ENCODE measurements at regions not wholly inside any gene's neighbourhood (a gene's known extent, or its start where the extent isn't known, plus 50 kb on each side); places are given as distances from the start of the nearest gene placed in this dataset.

DNA sequence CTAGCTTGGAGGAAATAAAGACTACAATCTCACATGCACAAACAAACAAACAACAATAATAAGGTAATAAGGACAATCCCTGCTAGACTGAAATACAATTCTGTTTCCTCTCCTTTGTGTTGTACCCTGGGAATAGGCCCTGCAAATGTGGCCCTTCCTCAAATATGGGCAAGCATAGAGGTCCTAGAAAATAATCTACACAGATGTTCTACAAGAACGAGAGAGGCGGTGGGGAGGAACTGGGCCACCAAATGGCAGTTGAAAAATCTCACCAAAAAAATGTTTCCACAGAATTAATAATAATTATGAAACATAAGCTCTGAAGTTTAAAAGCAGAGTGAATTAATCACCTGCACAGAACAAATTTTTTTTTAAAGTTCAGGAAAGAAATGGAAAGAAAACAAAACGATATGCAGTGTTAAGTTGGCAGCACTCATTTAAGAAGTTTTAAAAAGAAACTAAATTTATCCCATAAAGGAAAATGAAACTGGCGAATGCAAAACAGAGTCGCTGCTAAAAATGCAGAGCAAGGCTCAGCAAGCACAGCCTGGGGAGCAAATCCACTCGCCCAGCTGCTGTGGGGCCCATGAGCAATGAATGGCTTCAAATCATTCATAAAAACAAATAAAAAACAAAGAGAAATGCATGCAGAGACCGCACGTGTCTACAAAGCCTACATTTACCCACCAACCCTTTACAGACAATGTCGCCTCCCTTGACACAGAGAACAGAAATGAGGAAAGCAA, 475.4 kb downstream of the OCA2 start:
- TF ChIP-seq, protein P1, sequence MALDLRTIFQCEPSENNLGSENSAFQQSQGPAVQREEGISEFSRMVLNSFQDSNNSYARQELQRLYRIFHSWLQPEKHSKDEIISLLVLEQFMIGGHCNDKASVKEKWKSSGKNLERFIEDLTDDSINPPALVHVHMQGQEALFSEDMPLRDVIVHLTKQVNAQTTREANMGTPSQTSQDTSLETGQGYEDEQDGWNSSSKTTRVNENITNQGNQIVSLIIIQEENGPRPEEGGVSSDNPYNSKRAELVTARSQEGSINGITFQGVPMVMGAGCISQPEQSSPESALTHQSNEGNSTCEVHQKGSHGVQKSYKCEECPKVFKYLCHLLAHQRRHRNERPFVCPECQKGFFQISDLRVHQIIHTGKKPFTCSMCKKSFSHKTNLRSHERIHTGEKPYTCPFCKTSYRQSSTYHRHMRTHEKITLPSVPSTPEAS (tag by site-specific recombination; IDR thresholded peaks at IDR 0.05), result no peak
- TF ChIP-seq ZNF2 (tag by site-specific recombination; IDR thresholded peaks at IDR 0.05), result no peak
- Histone ChIP-seq H3K9me3 (ENCODE audit: control insufficient read depth, insufficient read depth, low read depth, low read length) (no peaks in the 10 kb centered on the region), H3K27ac (ENCODE audit: extremely low read depth, low read depth, low read length) (no peak overlapping the region), H3K4me1 (ENCODE audit: control insufficient read depth, insufficient read depth, low read length) (no peaks in the 10 kb centered on the region), H3K4me3 (ENCODE audit: low read depth, low read length) (no peak overlapping the region), H3K36me3 (ENCODE audit: control insufficient read depth in 2 of 2, insufficient read depth in 1 of 2, low read length in 2 of 2) (no peaks in the 10 kb centered on the region)
- ChIA-PET POLR2A (no interaction called here), CTCF (no interaction called here)

DNA sequence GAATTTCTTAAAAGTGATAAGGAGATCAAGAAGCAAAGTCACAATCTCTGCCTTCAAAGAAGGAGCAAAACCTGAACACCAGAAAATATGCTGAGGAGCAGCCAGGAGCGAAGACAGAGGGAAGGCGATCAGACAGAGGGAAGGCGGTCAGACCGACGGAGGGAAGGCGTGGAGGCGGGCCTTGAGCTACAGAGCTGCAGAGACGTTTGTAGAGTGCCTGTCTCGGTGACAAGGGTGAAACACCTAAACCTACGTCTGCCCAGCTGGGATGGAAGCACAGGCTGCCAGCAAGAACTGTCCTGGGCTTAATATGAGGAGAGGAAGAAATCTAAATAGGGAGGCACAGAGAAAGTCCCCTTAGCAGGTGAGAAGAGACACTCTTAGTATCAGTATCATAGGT, 476.0 kb downstream of the OCA2 start:
- CTCF ChIA-PET, result no interaction called here
- no peaks in the 10 kb centered on the region for H3K4me1 ChIP-seq (ENCODE audit: control insufficient read depth, insufficient read depth, low read length)

DNA sequence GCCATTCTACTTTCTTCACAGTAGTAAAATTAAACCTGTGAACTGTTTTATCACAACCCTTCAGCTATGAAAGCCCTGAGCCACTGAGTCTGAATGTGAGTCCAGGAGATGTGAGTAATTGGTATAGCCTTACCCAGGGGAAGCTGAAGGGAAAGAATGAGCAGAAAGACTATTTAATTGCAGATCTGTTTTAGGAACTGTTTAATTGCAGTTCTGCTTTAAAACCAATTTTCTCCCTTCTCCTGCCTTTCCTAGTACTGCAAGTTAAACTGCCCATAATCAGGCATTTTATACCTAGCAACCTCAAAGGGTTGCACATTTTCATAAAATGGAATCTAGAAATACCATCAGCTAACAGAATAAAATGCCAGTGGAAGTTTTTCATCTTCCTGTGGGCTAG, 476.7 kb downstream of the OCA2 start:
- H3K4me1 ChIP-seq (ENCODE audit: control insufficient read depth, insufficient read depth, low read length), result no peaks in the 10 kb centered on the region
- POLR2A ChIA-PET, result no interaction called here
- H3K27ac ChIP-seq (ENCODE audit: extremely low read depth, low read depth, low read length), result no peak overlapping the region
- H3K4me3 ChIP-seq (ENCODE audit: low read depth, low read length), result no peak overlapping the region
- H3K36me3 ChIP-seq (ENCODE audit: control insufficient read depth in 2 of 2, insufficient read depth in 1 of 2, low read length in 2 of 2), result no peaks in the 10 kb centered on the region
- CTCF ChIA-PET, result no interaction called here
- H3K9me3 ChIP-seq (ENCODE audit: control insufficient read depth, insufficient read depth, low read depth, low read length), result no peaks in the 10 kb centered on the region
- no peak for TF ChIP-seq ZNF600 (tag by site-specific recombination; IDR thresholded peaks at IDR 0.05)
- TF ChIP-seq, protein P2, sequence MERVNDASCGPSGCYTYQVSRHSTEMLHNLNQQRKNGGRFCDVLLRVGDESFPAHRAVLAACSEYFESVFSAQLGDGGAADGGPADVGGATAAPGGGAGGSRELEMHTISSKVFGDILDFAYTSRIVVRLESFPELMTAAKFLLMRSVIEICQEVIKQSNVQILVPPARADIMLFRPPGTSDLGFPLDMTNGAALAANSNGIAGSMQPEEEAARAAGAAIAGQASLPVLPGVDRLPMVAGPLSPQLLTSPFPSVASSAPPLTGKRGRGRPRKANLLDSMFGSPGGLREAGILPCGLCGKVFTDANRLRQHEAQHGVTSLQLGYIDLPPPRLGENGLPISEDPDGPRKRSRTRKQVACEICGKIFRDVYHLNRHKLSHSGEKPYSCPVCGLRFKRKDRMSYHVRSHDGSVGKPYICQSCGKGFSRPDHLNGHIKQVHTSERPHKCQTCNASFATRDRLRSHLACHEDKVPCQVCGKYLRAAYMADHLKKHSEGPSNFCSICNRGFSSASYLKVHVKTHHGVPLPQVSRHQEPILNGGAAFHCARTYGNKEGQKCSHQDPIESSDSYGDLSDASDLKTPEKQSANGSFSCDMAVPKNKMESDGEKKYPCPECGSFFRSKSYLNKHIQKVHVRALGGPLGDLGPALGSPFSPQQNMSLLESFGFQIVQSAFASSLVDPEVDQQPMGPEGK (tag by site-specific recombination; IDR thresholded peaks at IDR 0.05), result no peak
- TF ChIP-seq ZNF223 (tag by site-specific recombination; IDR thresholded peaks at IDR 0.05), result no peak
- TF ChIP-seq ZNF24 (tag by site-specific recombination; IDR thresholded peaks at IDR 0.05), result no peak
- no peak for TF ChIP-seq ZNF596 (tag by site-specific recombination; IDR thresholded peaks at IDR 0.05)
- TF ChIP-seq ZNF629 (tag by site-specific recombination; IDR thresholded peaks at IDR 0.05), result no peak
- TF ChIP-seq, protein P3, sequence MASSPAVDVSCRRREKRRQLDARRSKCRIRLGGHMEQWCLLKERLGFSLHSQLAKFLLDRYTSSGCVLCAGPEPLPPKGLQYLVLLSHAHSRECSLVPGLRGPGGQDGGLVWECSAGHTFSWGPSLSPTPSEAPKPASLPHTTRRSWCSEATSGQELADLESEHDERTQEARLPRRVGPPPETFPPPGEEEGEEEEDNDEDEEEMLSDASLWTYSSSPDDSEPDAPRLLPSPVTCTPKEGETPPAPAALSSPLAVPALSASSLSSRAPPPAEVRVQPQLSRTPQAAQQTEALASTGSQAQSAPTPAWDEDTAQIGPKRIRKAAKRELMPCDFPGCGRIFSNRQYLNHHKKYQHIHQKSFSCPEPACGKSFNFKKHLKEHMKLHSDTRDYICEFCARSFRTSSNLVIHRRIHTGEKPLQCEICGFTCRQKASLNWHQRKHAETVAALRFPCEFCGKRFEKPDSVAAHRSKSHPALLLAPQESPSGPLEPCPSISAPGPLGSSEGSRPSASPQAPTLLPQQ (tag by site-specific recombination; IDR thresholded peaks at IDR 0.05), result no peak
- TF ChIP-seq MYNN (tag by site-specific recombination; IDR thresholded peaks at IDR 0.05; ENCODE audit: borderline replicate concordance), result no peak
- no peak for TF ChIP-seq HOXD13 (CRISPR knock-in tag; IDR thresholded peaks at IDR 0.05; ENCODE audit: borderline replicate concordance)
- no peak for TF ChIP-seq ZFP69B (tag by site-specific recombination; IDR thresholded peaks at IDR 0.05)
- TF ChIP-seq GLIS2 (tag by site-specific recombination; IDR thresholded peaks at IDR 0.05), result no peak

More for the DNA sequence above, 476.0 kb downstream of the OCA2 start:
- TF ChIP-seq ZNF48 (tag by site-specific recombination; IDR thresholded peaks at IDR 0.05) (no peak), ZNF19 (tag by site-specific recombination; IDR thresholded peaks at IDR 0.05; ENCODE audit: low read depth) (no peak), ZNF549 (tag by site-specific recombination; IDR thresholded peaks at IDR 0.05) (no peak), ZNF335 (tag by site-specific recombination; conservative IDR thresholded peaks at IDR 0.05) (no peak), ZFP3 (tag by site-specific recombination; IDR thresholded peaks at IDR 0.05; ENCODE audit: low read depth) (no peak), ZNF23 (tag by site-specific recombination; IDR thresholded peaks at IDR 0.05; ENCODE audit: borderline replicate concordance) (no peak)
- TF ChIP-seq, protein P4, sequence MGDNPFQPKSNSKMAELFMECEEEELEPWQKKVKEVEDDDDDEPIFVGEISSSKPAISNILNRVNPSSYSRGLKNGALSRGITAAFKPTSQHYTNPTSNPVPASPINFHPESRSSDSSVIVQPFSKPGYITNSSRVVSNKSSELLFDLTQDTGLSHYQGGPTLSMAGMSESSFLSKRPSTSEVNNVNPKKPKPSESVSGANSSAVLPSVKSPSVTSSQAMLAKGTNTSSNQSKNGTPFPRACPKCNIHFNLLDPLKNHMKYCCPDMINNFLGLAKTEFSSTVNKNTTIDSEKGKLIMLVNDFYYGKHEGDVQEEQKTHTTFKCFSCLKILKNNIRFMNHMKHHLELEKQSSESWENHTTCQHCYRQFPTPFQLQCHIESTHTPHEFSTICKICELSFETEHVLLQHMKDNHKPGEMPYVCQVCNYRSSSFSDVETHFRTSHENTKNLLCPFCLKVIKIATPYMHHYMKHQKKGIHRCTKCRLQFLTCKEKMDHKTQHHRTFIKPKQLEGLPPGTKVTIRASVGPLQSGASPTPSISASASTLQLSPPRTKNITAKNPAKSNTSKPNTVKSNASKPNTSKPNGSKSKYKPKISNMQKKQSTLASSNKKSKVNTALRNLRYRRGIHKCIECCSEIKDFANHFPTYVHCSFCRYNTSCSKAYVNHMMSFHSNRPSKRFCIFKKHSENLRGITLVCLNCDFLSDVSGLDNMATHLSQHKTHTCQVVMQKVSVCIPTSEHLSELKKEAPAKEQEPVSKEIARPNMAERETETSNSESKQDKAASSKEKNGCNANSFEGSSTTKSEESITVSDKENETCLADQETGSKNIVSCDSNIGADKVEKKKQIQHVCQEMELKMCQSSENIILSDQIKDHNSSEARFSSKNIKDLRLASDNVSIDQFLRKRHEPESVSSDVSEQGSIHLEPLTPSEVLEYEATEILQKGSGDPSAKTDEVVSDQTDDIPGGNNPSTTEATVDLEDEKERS (tag by site-specific recombination; IDR thresholded peaks at IDR 0.05), result no peak
- TF ChIP-seq, protein P5, sequence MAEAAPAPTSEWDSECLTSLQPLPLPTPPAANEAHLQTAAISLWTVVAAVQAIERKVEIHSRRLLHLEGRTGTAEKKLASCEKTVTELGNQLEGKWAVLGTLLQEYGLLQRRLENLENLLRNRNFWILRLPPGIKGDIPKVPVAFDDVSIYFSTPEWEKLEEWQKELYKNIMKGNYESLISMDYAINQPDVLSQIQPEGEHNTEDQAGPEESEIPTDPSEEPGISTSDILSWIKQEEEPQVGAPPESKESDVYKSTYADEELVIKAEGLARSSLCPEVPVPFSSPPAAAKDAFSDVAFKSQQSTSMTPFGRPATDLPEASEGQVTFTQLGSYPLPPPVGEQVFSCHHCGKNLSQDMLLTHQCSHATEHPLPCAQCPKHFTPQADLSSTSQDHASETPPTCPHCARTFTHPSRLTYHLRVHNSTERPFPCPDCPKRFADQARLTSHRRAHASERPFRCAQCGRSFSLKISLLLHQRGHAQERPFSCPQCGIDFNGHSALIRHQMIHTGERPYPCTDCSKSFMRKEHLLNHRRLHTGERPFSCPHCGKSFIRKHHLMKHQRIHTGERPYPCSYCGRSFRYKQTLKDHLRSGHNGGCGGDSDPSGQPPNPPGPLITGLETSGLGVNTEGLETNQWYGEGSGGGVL (tag by site-specific recombination; IDR thresholded peaks at IDR 0.05), result no peak
- TF ChIP-seq, protein P1 (tag by site-specific recombination; IDR thresholded peaks at IDR 0.05), result no peak
- Histone ChIP-seq H3K4me3 (ENCODE audit: low read depth, low read length) (no peak overlapping the region), H3K36me3 (ENCODE audit: control insufficient read depth in 2 of 2, insufficient read depth in 1 of 2, low read length in 2 of 2) (no peaks in the 10 kb centered on the region), H3K9me3 (ENCODE audit: control insufficient read depth, insufficient read depth, low read depth, low read length) (no peaks in the 10 kb centered on the region), H3K27ac (ENCODE audit: extremely low read depth, low read depth, low read length) (no peak overlapping the region)
- POLR2A ChIA-PET, result no interaction called here

All from HEK293 (cell line).